CD4-positive, alpha-beta T cell (primary cell): ENCODE measurements at regions not wholly inside any gene's neighbourhood (a gene's known extent, or its start where the extent isn't known, plus 50 kb on each side); places are given as distances from the start of the nearest gene placed in this dataset.
"Not testable (repeated sequence)": the region's sequence is repeated elsewhere in the genome, so short reads cannot be mapped to it uniquely, and the experiment has no call there.

Source experiments
- ATAC-seq: fragments of 200-7000 bp; cut with Tn5 transposase; one replicate; pipeline ENCODE4 v1.10.0; 2022; ENCODE audit warnings: mild to moderate bottlenecking; ENCODE audit not compliant: poor library complexity
- CTCF ChIA-PET: fragments of 350-600 bp; sonication (Branson Sonifier 250); formaldehyde crosslinking; loops from one replicate; lab custom pipeline; 2021; ENCODE audit warnings: antibody characterized with exemption, inconsistent platforms; lab: Charles Lee
- POLR2A ChIA-PET: fragments of 350-600 bp; sonication (Branson Sonifier 250); formaldehyde crosslinking; loops from one replicate; lab custom pipeline; 2021; ENCODE audit warnings: antibody characterized with exemption, inconsistent platforms; lab: Charles Lee
- DNase-seq, 14 experiments: peaks; one replicate each; pipeline ENCODE4 v3.0.0-alpha.2; 2013 to 2020; ENCODE audit warnings: mixed read lengths in 2 of 14
- H3K27ac ChIP-seq, 2 donors: one replicate each; pipeline versions ENCODE4 v1.5.1 to v1.7.0; 2013; ENCODE audit warnings: low read length in 2 of 2, low read depth in 1 of 2, mild to moderate bottlenecking in 1 of 2
- H3K27me3 ChIP-seq, 2 experiments: 1 replicate in 1 of 2; 2 replicates in 1 of 2; pipeline versions ENCODE4 v1.6.1 to v1.7.0; 2013; ENCODE audit warnings: low read length in 2 of 2, control low read depth in 1 of 2, mild to moderate bottlenecking in 1 of 2, moderate library complexity in 1 of 2; ENCODE audit not compliant: insufficient read depth in 2 of 2, control insufficient read depth in 1 of 2
- H3K36me3 ChIP-seq: one replicate; pipeline ENCODE4 v1.6.1; 2013; ENCODE audit warnings: low read length, control low read depth; ENCODE audit not compliant: insufficient read depth
- H3K4me1 ChIP-seq: one replicate; pipeline ENCODE4 v1.6.1; 2013; ENCODE audit warnings: low read length, control low read depth; ENCODE audit not compliant: insufficient read depth
- H3K4me3 ChIP-seq: one replicate; pipeline ENCODE4 v1.5.1; 2013; ENCODE audit warnings: mild to moderate bottlenecking, low read length, moderate library complexity
- H3K9me3 ChIP-seq, 2 experiments: 1 replicate in 1 of 2; 2 replicates in 1 of 2; pipeline versions ENCODE4 v1.6.1 to v1.7.0; 2013; ENCODE audit warnings: low read length in 2 of 2, mild to moderate bottlenecking in 2 of 2, control low read depth in 1 of 2, moderate library complexity in 1 of 2; ENCODE audit not compliant: control insufficient read depth in 1 of 2, insufficient read depth in 1 of 2
- H3K27ac Mint-ChIP-seq: one replicate; pipeline ENCODE4 v1.8.0; 2020; ENCODE audit warnings: mixed read lengths
- H3K27me3 Mint-ChIP-seq: one replicate; pipeline ENCODE4 v1.8.0; 2021; ENCODE audit warnings: mixed read lengths
- H3K36me3 Mint-ChIP-seq: one replicate; pipeline ENCODE4 v1.8.0; 2021; ENCODE audit warnings: low read depth, mixed read lengths
- H3K4me1 Mint-ChIP-seq: one replicate; pipeline ENCODE4 v1.8.0; 2021; ENCODE audit warnings: low read depth, mixed read lengths
- H3K4me3 Mint-ChIP-seq: one replicate; pipeline ENCODE4 v1.8.0; 2020; ENCODE audit warnings: mild to moderate bottlenecking, mixed read lengths
- H3K9me3 Mint-ChIP-seq: one replicate; pipeline ENCODE4 v1.8.0; 2020; ENCODE audit warnings: mixed read lengths
- CTCF ChIP-seq: fragments of 200-600 bp; IDR thresholded peaks from one replicate; pipeline ENCODE4 v1.8.0; 2022; ENCODE audit warnings: antibody characterized with exemption, mild to moderate bottlenecking
- intact Hi-C, 2 experiments: fragments of 100-400 bp; cut with DNase I in 1 of 2; cut with micrococcal nuclease in 1 of 2; formaldehyde crosslinking; loops; one replicate each; pipeline versions ENCODE4 v1.15.1 to v1.9.0; 2023 to 2025; cut with DNase I, micrococcal nuclease

GRCh38 chr5:1720396-1721110 lies 79.1 kb downstream of the MRPL36 start:
- ChIA-PET POLR2A (no interaction called here), CTCF (no interaction called here)
- DNase-seq (no peak), ATAC-seq (no peak)
- Histone ChIP-seq H3K4me3 (no peak overlapping the region), H3K27me3 (peaks cover 0 to 4% of the 10 kb centered on the region in 2 experiments), H3K9me3 (peaks cover 15 to 20% of the 10 kb centered on the region in 2 experiments), H3K4me1 (peaks cover 6% of the 10 kb centered on the region), H3K36me3 (no peaks in the 10 kb centered on the region), H3K27ac (no peak overlapping the region)
- H3K9me3 Mint-ChIP-seq: peaks cover 9% of the 10 kb centered on the region
- intact Hi-C loops: no loop called here
- peaks cover 4% of the 10 kb centered on the region for H3K36me3 Mint-ChIP-seq
- no peak overlapping the region for H3K27ac Mint-ChIP-seq
- H3K4me1 Mint-ChIP-seq: no peaks in the 10 kb centered on the region
- H3K4me3 Mint-ChIP-seq: no peak overlapping the region
- no peak for TF ChIP-seq CTCF
- peaks cover 11% of the 10 kb centered on the region for H3K27me3 Mint-ChIP-seq

DNA sequence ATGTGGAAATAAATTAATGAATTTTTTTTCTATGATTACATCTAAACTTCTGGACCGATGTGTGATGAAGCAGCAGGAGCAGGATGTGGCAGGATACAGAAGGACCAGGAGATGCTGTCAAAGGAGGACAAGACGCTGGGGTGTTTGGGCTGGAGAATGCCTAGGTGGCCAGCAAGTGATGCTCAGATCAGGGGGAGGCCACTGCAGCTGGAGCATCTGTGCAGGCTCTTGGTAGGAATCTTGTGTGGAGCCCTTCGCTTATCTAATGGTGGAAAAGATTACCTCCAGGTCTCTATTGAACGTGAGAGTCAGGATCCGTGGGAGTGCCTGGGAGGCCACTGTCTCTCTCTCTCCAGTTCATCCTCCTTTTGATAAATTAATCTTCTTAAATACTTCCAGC lies 79.8 kb downstream of the MRPL36 start:
- DNase-seq: no peak
- Histone ChIP-seq H3K27ac (no peak overlapping the region), H3K27me3 (peaks cover 0 to 4% of the 10 kb centered on the region in 2 experiments), H3K4me1 (peaks cover 4% of the 10 kb centered on the region), H3K36me3 (no peaks in the 10 kb centered on the region), H3K4me3 (no peak overlapping the region), H3K9me3 (peaks cover 15 to 20% of the 10 kb centered on the region in 2 experiments)
- POLR2A ChIA-PET: no interaction called here
- Mint-ChIP-seq H3K27me3 (peaks cover 11% of the 10 kb centered on the region), H3K4me3 (no peak overlapping the region), H3K27ac (no peak overlapping the region), H3K9me3 (peaks cover 9% of the 10 kb centered on the region), H3K4me1 (no peaks in the 10 kb centered on the region), H3K36me3 (peaks cover 4% of the 10 kb centered on the region)
- CTCF ChIA-PET: no interaction called here
- intact Hi-C loops: no loop called here
- TF ChIP-seq CTCF: no peak
- ATAC-seq: no peak

- no peaks in the 10 kb centered on the region for H3K4me1 ChIP-seq
- H3K9me3 ChIP-seq: peaks cover 15 to 20% of the 10 kb centered on the region in 2 experiments
- Mint-ChIP-seq H3K4me3 (no peak overlapping the region), H3K9me3 (peaks cover 9% of the 10 kb centered on the region), H3K27ac (no peak overlapping the region), H3K4me1 (no peaks in the 10 kb centered on the region), H3K27me3 (peaks cover 11% of the 10 kb centered on the region), H3K36me3 (peaks cover 4% of the 10 kb centered on the region)
- ATAC-seq (no peak), DNase-seq (no peak)
- no peak for TF ChIP-seq CTCF
- H3K27me3 ChIP-seq: peaks cover 0 to 4% of the 10 kb centered on the region in 2 experiments
- ChIA-PET CTCF (no interaction called here), POLR2A (no interaction called here)
- H3K36me3 ChIP-seq: no peaks in the 10 kb centered on the region
- intact Hi-C loops: no loop called here
- no peak overlapping the region for H3K4me3 ChIP-seq
- no peak overlapping the region for H3K27ac ChIP-seq
These were observed 81.0 kb downstream of the MRPL36 start for GRCh38 chr5:1718669-1719068.

GRCh38 chr5:1710091-1710490 lies 89.5 kb downstream of the MRPL36 start:
- H3K4me1 Mint-ChIP-seq, ATAC-seq, H3K4me3 Mint-ChIP-seq, H3K4me3 ChIP-seq, H3K9me3 ChIP-seq, CTCF ChIA-PET, H3K27ac ChIP-seq, intact Hi-C loops, H3K36me3 ChIP-seq, H3K9me3 Mint-ChIP-seq, H3K4me1 ChIP-seq, POLR2A ChIA-PET, H3K36me3 Mint-ChIP-seq: not testable (repeated sequence)
- Mint-ChIP-seq H3K27me3 (peaks cover 24% of the 10 kb centered on the region), H3K27ac (peak overlapping the region; percentile 76)
- DNase-seq: peak in 7 of 14 experiments; percentile 7 to 60 (median 34)
- peaks cover 8 to 12% of the 10 kb centered on the region in 2 experiments for H3K27me3 ChIP-seq
